ENCODE measurements at regions not wholly inside any gene's neighbourhood (a gene's known extent, or its start where the extent isn't known, plus 50 kb on each side); places are given as distances from the start of the nearest gene placed in this dataset.

GRCh38 chr4:31175242-31175910 lies 455.2 kb downstream of the PCDH7 start:
- TF ChIP-seq CTCF (IDR thresholded peaks at IDR 0.05; ENCODE audit: borderline replicate concordance, insufficient read depth, low read depth, low read length), result no peak
- no peak overlapping the region for H3K4me3 ChIP-seq (ENCODE audit: low read depth, low read length)

- TF ChIP-seq CTCF (IDR thresholded peaks at IDR 0.05; ENCODE audit: borderline replicate concordance, insufficient read depth, low read depth, low read length), result no peak
- no peak overlapping the region for H3K4me3 ChIP-seq (ENCODE audit: low read depth, low read length)
Measured at GRCh38 chr4:31183256-31183655, 463.1 kb downstream of the PCDH7 start.

GRCh38 chr4:31185014-31185585 lies 464.9 kb downstream of the PCDH7 start:
- no peak overlapping the region for H3K4me3 ChIP-seq (ENCODE audit: low read depth, low read length)
- TF ChIP-seq CTCF (IDR thresholded peaks at IDR 0.05; ENCODE audit: borderline replicate concordance, insufficient read depth, low read depth, low read length), result no peak

GRCh38 chr4:31187979-31188378 lies 467.8 kb downstream of the PCDH7 start:
- no peak for TF ChIP-seq CTCF (IDR thresholded peaks at IDR 0.05; ENCODE audit: borderline replicate concordance, insufficient read depth, low read depth, low read length)

GRCh38 chr4:31189938-31190337 lies 469.8 kb downstream of the PCDH7 start:
- H3K4me3 ChIP-seq (ENCODE audit: low read depth, low read length), result no peak overlapping the region
- no peak for TF ChIP-seq CTCF (IDR thresholded peaks at IDR 0.05; ENCODE audit: borderline replicate concordance, insufficient read depth, low read depth, low read length)

More at GRCh38 chr4:31187979-31188378, 467.8 kb downstream of the PCDH7 start:
- H3K4me3 ChIP-seq (ENCODE audit: low read depth, low read length), result no peak overlapping the region

- TF ChIP-seq CTCF (IDR thresholded peaks at IDR 0.05; ENCODE audit: borderline replicate concordance, insufficient read depth, low read depth, low read length), result no peak
- H3K4me3 ChIP-seq (ENCODE audit: low read depth, low read length), result no peak overlapping the region
Measured at GRCh38 chr4:31190671-31191070, 470.5 kb downstream of the PCDH7 start.

- H3K4me3 ChIP-seq (ENCODE audit: low read depth, low read length), result no peak overlapping the region
- TF ChIP-seq CTCF (IDR thresholded peaks at IDR 0.05; ENCODE audit: borderline replicate concordance, insufficient read depth, low read depth, low read length), result no peak
Measured at GRCh38 chr4:31192341-31192740, 472.2 kb downstream of the PCDH7 start.

Data from GM12875 (cell line).